Keratinocyte (primary cell): ENCODE measurements at regions not wholly inside any gene's neighbourhood (a gene's known extent, or its start where the extent isn't known, plus 50 kb on each side); places are given as distances from the start of the nearest gene placed in this dataset.
"Not testable (repeated sequence)": the region's sequence is repeated elsewhere in the genome, so short reads cannot be mapped to it uniquely, and the experiment has no call there.

Experiments
- DNase-seq: peaks from one replicate; pipeline ENCODE4 v3.0.0-alpha.2; 2011; ENCODE audit warnings: low read depth, missing footprints, low spot score
- FAIRE-seq: peaks from 2 replicates; lab custom pipeline; 2011; peaks lifted over from hg19 to GRCh38; lab: Jason Lieb, UNC
- H2AFZ ChIP-seq: 2 replicates; pipeline ENCODE4 v1.6.0; 2012; ENCODE audit warnings: low read length, control low read depth, inconsistent platforms; ENCODE audit not compliant: control insufficient read depth
- H3K27ac ChIP-seq: 2 replicates; pipeline ENCODE4 v1.5.1; 2011; ENCODE audit warnings: low read length; ENCODE audit not compliant: control insufficient read depth, insufficient read depth
- H3K27me3 ChIP-seq: 3 replicates; pipeline ENCODE4 v1.6.0; 2011; ENCODE audit warnings: low read length; ENCODE audit not compliant: control insufficient read depth, insufficient read depth; ENCODE audit errors: extremely low read depth
- H3K36me3 ChIP-seq, 2 experiments: 2 replicates in 1 of 2; 3 replicates in 1 of 2; pipeline ENCODE4 v1.5.1; 2011; ENCODE audit warnings: low read length in 2 of 2, mild to moderate bottlenecking in 1 of 2; ENCODE audit not compliant: control insufficient read depth in 2 of 2, insufficient read depth in 2 of 2; ENCODE audit errors: extremely low read depth in 1 of 2
- H3K4me1 ChIP-seq: 3 replicates; pipeline ENCODE4 v1.5.1; 2011; ENCODE audit warnings: low read length; ENCODE audit not compliant: control insufficient read depth, insufficient read depth; ENCODE audit errors: extremely low read depth
- H3K4me2 ChIP-seq: 3 replicates; pipeline ENCODE4 v1.6.0; 2011; ENCODE audit warnings: low read depth, low read length; ENCODE audit not compliant: control insufficient read depth, insufficient read depth; ENCODE audit errors: extremely low read depth
- H3K4me3 ChIP-seq, 3 experiments: fragments of 200-600 bp in 1 of 3; sonication (generic) in 1 of 3; 2 replicates in 2 of 3; 3 replicates in 1 of 3; pipeline ENCODE4 v1.5.1; 2011 to 2016; ENCODE audit warnings: low read length in 3 of 3, mild to moderate bottlenecking in 3 of 3, control low read depth in 2 of 3, inconsistent platforms in 1 of 3, low read depth in 1 of 3, mixed read lengths in 1 of 3, mixed run types in 1 of 3, moderate library complexity in 1 of 3; ENCODE audit not compliant: control insufficient read depth in 2 of 3, insufficient read depth in 2 of 3; ENCODE audit errors: extremely low read depth in 1 of 3
- H3K79me2 ChIP-seq: 2 replicates; pipeline ENCODE4 v1.6.0; 2012; ENCODE audit warnings: low read length; ENCODE audit not compliant: control insufficient read depth, insufficient read depth
- H3K9ac ChIP-seq: 3 replicates; pipeline ENCODE4 v1.6.0; 2011; ENCODE audit warnings: low read length; ENCODE audit not compliant: control insufficient read depth, insufficient read depth; ENCODE audit errors: extremely low read depth
- H3K9me1 ChIP-seq: 3 replicates; pipeline ENCODE4 v1.6.0; 2011; ENCODE audit warnings: low read length; ENCODE audit not compliant: control insufficient read depth, insufficient read depth; ENCODE audit errors: extremely low read depth
- H3K9me3 ChIP-seq: 2 replicates; pipeline ENCODE4 v1.5.1; 2012; ENCODE audit warnings: low read depth, low read length; ENCODE audit not compliant: control insufficient read depth
- H4K20me1 ChIP-seq: 3 replicates; pipeline ENCODE4 v1.6.0; 2011; ENCODE audit warnings: low read length; ENCODE audit not compliant: control insufficient read depth, insufficient read depth; ENCODE audit errors: extremely low read depth
- EZH2 ChIP-seq: IDR thresholded peaks from one replicate; pipeline ENCODE4 v1.6.1; 2012; ENCODE audit warnings: inconsistent platforms, mild to moderate bottlenecking, low read length, moderate library complexity
- dilution Hi-C: fragments of 300-500 bp; cut with MboI; formaldehyde crosslinking; loops from one replicate; pipeline ENCODE4 v1.7.0; 2020; ENCODE audit warnings: low sequenced_read_pairs; ENCODE audit not compliant: extremely low pct_ligation_motif_present
- TF ChIP-seq, protein P1 (sequence below), 3 experiments: IDR thresholded peaks in 1 of 3; conservative IDR thresholded peaks in 1 of 3; optimal IDR thresholded peaks in 1 of 3; 2 replicates in 2 of 3; 3 replicates in 1 of 3; pipeline versions ENCODE3 to v1.5.1; 2011; ENCODE audit warnings: low read length in 3 of 3, mild to moderate bottlenecking in 3 of 3, moderate library complexity in 2 of 3, control low read depth in 1 of 3, inconsistent platforms in 1 of 3; ENCODE audit not compliant: insufficient read depth in 2 of 3; ENCODE audit errors: extremely low read depth in 1 of 3

DNA sequence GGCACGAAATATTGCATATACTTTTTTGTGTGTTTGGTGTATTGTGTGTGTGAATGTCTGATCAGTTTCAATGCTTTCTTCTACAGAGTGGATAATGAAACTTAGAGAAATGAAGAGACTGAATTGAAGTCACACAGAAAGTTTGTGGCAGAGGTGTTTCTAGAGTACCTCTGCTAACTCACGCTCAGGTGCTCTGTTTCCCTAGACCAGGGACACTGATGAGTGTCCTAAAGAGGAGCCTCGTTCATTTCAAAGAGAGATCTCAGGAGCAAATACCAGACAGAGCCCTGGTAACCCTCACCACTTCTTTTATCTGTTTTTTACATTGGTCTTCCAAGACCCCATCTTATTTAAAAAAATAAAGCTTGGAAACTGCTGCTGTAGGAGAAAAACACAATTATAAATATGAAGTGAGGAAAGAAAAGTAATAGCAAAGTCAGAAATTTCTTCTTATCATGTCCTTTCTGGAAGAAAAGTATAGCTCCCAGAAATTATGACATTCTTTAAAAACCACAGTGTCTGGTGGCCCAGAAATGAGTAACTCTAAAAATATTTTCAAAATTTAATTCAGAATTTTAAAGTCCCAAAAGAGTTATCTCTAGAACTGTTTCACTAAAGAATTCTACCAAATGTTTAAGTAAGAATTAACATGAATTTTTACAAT lies 720.6 kb downstream of the RFPL4B start:
- Histone ChIP-seq H4K20me1 (no peaks in the 10 kb centered on the region), H3K4me1 (peaks cover 4% of the 10 kb centered on the region), H3K9me3 (no peaks in the 10 kb centered on the region), H3K27ac (no peak overlapping the region), H2AFZ (no peak overlapping the region), H3K9me1 (no peaks in the 10 kb centered on the region), H3K4me2 (no peak overlapping the region), H3K9ac (no peak overlapping the region), H3K36me3 (no peaks in the 10 kb centered on the region), H3K79me2 (no peaks in the 10 kb centered on the region), H3K4me3 (no peak overlapping the region), H3K27me3 (no peaks in the 10 kb centered on the region)
- dilution Hi-C loops, result no loop called here
- no peak for TF ChIP-seq EZH2
- TF ChIP-seq, protein P1, sequence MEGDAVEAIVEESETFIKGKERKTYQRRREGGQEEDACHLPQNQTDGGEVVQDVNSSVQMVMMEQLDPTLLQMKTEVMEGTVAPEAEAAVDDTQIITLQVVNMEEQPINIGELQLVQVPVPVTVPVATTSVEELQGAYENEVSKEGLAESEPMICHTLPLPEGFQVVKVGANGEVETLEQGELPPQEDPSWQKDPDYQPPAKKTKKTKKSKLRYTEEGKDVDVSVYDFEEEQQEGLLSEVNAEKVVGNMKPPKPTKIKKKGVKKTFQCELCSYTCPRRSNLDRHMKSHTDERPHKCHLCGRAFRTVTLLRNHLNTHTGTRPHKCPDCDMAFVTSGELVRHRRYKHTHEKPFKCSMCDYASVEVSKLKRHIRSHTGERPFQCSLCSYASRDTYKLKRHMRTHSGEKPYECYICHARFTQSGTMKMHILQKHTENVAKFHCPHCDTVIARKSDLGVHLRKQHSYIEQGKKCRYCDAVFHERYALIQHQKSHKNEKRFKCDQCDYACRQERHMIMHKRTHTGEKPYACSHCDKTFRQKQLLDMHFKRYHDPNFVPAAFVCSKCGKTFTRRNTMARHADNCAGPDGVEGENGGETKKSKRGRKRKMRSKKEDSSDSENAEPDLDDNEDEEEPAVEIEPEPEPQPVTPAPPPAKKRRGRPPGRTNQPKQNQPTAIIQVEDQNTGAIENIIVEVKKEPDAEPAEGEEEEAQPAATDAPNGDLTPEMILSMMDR (optimal IDR thresholded peaks at IDR 0.05 in 1 of 3, IDR thresholded peaks at IDR 0.05 in 1 of 3, conservative IDR thresholded peaks at IDR 0.05 in 1 of 3; ENCODE audit: extremely low read depth in 1 of 3, insufficient read depth in 2 of 3, low read length in 3 of 3), result no peak
- no peak for DNase-seq
- FAIRE-seq, result peak; percentile 29

DNA sequence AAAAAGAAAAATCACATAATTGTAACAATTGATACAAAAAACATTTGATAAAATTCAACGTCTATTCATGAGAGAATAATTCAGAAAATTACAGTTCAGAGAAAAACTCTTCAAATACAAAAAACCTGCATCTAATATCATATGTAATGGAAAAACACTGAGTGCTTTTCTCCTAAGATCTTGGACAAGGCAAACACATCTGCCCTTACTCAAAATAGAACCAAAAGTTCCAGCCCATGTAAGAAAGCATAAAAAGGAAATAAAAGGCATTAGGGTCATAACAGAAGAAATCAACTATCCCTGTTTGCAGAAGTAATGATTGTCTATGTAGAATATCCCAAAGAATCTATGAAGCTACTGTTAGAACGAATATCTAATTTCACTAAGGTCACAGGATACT lies 721.4 kb downstream of the RFPL4B start:
- Histone ChIP-seq H3K4me3 (no peak overlapping the region), H3K9me1 (no peaks in the 10 kb centered on the region), H3K27ac (no peak overlapping the region), H4K20me1 (no peaks in the 10 kb centered on the region), H3K27me3 (no peaks in the 10 kb centered on the region), H2AFZ (no peak overlapping the region), H3K4me2 (no peak overlapping the region), H3K9ac (no peak overlapping the region), H3K79me2 (no peaks in the 10 kb centered on the region), H3K4me1 (peaks cover 7% of the 10 kb centered on the region), H3K36me3 (no peaks in the 10 kb centered on the region), H3K9me3 (no peaks in the 10 kb centered on the region)
- DNase-seq (no peak), FAIRE-seq (no peak)
- dilution Hi-C loops, result no loop called here
- no peak for TF ChIP-seq EZH2
- TF ChIP-seq, protein P1 (optimal IDR thresholded peaks at IDR 0.05 in 1 of 3, IDR thresholded peaks at IDR 0.05 in 1 of 3, conservative IDR thresholded peaks at IDR 0.05 in 1 of 3; ENCODE audit: extremely low read depth in 1 of 3, insufficient read depth in 2 of 3, low read length in 3 of 3), result no peak

DNA sequence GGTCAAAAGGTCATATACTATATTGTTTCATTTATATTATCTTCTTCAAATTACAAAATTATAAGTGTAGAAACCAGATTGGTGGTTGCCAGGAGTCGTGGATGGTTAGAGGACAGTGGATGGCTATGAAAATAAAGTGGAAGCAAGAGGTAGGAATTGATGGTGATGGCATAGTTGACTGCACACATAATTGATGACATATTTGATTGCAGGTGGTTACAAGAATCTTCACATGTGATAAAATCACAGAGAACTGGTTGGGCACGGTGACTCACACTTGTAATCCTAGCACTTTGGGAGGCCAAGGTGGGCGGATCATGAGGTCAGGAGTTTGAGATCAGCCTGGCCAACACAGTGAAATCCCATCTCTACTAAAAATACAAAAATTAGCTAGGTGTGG lies 723.6 kb downstream of the RFPL4B start:
- H3K4me3 ChIP-seq, H3K27me3 ChIP-seq, H3K4me1 ChIP-seq, H3K36me3 ChIP-seq, FAIRE-seq, DNase-seq, H3K27ac ChIP-seq, H3K79me2 ChIP-seq, H2AFZ ChIP-seq, H3K9me1 ChIP-seq, H3K9me3 ChIP-seq, H4K20me1 ChIP-seq, dilution Hi-C loops, H3K9ac ChIP-seq, H3K4me2 ChIP-seq: not testable (repeated sequence)
